ENCODE measurements at regions not wholly inside any gene's neighbourhood (a gene's known extent, or its start where the extent isn't known, plus 50 kb on each side); places are given as distances from the start of the nearest gene placed in this dataset.

GRCh38 chr6:62523630-62524029 lies 237.6 kb upstream of the KHDRBS2 start:
- TF ChIP-seq POLR2A (IDR thresholded peaks at IDR 0.05) = no peak
- TF ChIP-seq CTCF (IDR thresholded peaks at IDR 0.05) = no peak

Data from thyroid gland (tissue), 4 donors.